Nephron progenitor cell (in vitro differentiated cells): ENCODE measurements at regions not wholly inside any gene's neighbourhood (a gene's known extent, or its start where the extent isn't known, plus 50 kb on each side); places are given as distances from the start of the nearest gene placed in this dataset.

Experiments
- DNase-seq: peaks from one replicate; pipeline ENCODE4 v3.0.0; 2021
- H3K27ac Mint-ChIP-seq: 2 replicates; pipeline ENCODE4 v1.8.0; 2021; ENCODE audit warnings: mild to moderate bottlenecking, moderate library complexity, mixed read lengths
- H3K27me3 Mint-ChIP-seq: 2 replicates; pipeline ENCODE4 v1.8.0; 2021; ENCODE audit warnings: mild to moderate bottlenecking, low read depth, mixed read lengths; ENCODE audit not compliant: poor library complexity
- H3K36me3 Mint-ChIP-seq: 2 replicates; pipeline ENCODE4 v1.8.0; 2021; ENCODE audit warnings: low read depth, mixed read lengths
- H3K4me1 Mint-ChIP-seq: 2 replicates; pipeline ENCODE4 v1.8.0; 2021; ENCODE audit warnings: mixed read lengths
- H3K4me3 Mint-ChIP-seq: 2 replicates; pipeline ENCODE4 v1.8.0; 2021; ENCODE audit warnings: mild to moderate bottlenecking, moderate library complexity, mixed read lengths
- H3K9me3 Mint-ChIP-seq: 2 replicates; pipeline ENCODE4 v1.8.0; 2021; ENCODE audit warnings: mild to moderate bottlenecking, moderate library complexity, mixed read lengths
- CTCF ChIP-seq: fragments of 200-600 bp; sonication (generic); IDR thresholded peaks from 2 replicates; pipeline ENCODE4 v1.5.0; 2021; ENCODE audit warnings: antibody characterized with exemption

GRCh38 chr10:33120700-33121099 is 162.7 kb upstream of the ITGB1 start:
- Mint-ChIP-seq H3K27me3 (peaks cover 3% of the 10 kb centered on the region), H3K36me3 (no peaks in the 10 kb centered on the region), H3K4me3 (no peak overlapping the region), H3K27ac (no peak overlapping the region), H3K9me3 (no peaks in the 10 kb centered on the region), H3K4me1 (peaks cover 21% of the 10 kb centered on the region)
- DNase-seq: no peak
- no peak for TF ChIP-seq CTCF

- H3K4me3 Mint-ChIP-seq: no peak overlapping the region
Observed at GRCh38 chr10:33120275-33120674, 162.2 kb upstream of the ITGB1 start.

GRCh38 chr10:33117816-33118215 is 159.8 kb upstream of the ITGB1 start:
- Mint-ChIP-seq H3K27me3 (peaks cover 3% of the 10 kb centered on the region), H3K4me1 (peaks cover 35% of the 10 kb centered on the region), H3K36me3 (no peaks in the 10 kb centered on the region), H3K4me3 (no peak overlapping the region), H3K27ac (no peak overlapping the region), H3K9me3 (no peaks in the 10 kb centered on the region)
- TF ChIP-seq CTCF: no peak
- DNase-seq: no peak

More at GRCh38 chr10:33120275-33120674, 162.2 kb upstream of the ITGB1 start:
- no peaks in the 10 kb centered on the region for H3K9me3 Mint-ChIP-seq
- H3K27me3 Mint-ChIP-seq: peaks cover 3% of the 10 kb centered on the region
- H3K27ac Mint-ChIP-seq: no peak overlapping the region
- H3K36me3 Mint-ChIP-seq: no peaks in the 10 kb centered on the region
- H3K4me1 Mint-ChIP-seq: peaks cover 20% of the 10 kb centered on the region
- no peak for DNase-seq
- no peak for TF ChIP-seq CTCF

GRCh38 chr10:33117230-33117629 is 159.2 kb upstream of the ITGB1 start:
- H3K4me1 Mint-ChIP-seq: peaks cover 40% of the 10 kb centered on the region
- H3K9me3 Mint-ChIP-seq: no peaks in the 10 kb centered on the region
- no peak overlapping the region for H3K27ac Mint-ChIP-seq
- no peak overlapping the region for H3K4me3 Mint-ChIP-seq
- DNase-seq: no peak
- no peaks in the 10 kb centered on the region for H3K36me3 Mint-ChIP-seq
- no peak for TF ChIP-seq CTCF
- H3K27me3 Mint-ChIP-seq: peaks cover 6% of the 10 kb centered on the region

- peak; percentile 51 for DNase-seq
- Mint-ChIP-seq H3K27ac (no peak overlapping the region), H3K9me3 (no peaks in the 10 kb centered on the region), H3K4me1 (peaks cover 47% of the 10 kb centered on the region), H3K27me3 (peaks cover 6% of the 10 kb centered on the region), H3K36me3 (no peaks in the 10 kb centered on the region), H3K4me3 (no peak overlapping the region)
- peak; percentile 55 for TF ChIP-seq CTCF
Observed at GRCh38 chr10:33115738-33116719, 158.0 kb upstream of the ITGB1 start.
